ENCODE measurements at regions not wholly inside any gene's neighbourhood (a gene's known extent, or its start where the extent isn't known, plus 50 kb on each side); places are given as distances from the start of the nearest gene placed in this dataset.
"Not testable (repeated sequence)": the region's sequence is repeated elsewhere in the genome, so short reads cannot be mapped to it uniquely, and the experiment has no call there.

DNA sequence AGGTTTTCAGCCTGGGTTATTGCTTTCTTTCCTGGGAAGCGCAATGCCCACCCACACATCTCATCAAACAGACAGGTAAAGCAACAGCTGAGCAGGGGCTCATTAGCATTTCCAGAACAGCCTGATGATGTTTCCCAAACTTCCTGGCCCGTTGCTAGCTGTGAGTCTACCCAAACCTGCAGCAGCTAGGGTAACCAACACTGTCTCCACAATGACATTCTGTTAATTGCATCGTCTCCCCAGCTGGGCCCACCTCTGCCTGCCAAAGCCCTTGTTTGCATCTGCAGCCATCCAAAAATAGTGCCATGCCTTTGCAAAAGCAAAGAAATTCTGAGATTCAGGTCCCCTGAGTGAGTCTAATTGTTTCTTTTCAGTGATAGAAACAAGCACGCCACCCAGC is 273.0 kb downstream of the MED10 start:
- no peak for DNase-seq

DNA sequence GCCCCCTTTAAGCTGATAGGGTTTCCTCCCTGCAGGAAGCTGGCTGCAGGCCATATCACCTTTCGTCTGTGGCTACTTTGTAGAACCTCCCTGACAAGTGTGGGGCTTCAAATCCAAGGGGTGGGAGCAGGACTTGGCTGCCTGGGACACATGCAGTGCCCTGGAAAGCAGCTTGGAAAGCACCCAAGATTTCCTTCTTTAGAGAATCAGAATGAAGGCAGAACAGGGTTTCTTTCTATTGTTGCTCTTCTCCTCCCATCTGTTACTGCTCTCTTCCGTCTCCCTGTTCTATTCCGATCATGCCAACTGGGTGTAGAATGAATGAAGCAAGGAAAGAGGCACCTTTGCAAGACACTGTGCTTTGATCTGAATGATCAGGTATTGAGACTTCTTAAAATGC is 282.2 kb downstream of the MED10 start:
- DNase-seq, result no peak

DNA sequence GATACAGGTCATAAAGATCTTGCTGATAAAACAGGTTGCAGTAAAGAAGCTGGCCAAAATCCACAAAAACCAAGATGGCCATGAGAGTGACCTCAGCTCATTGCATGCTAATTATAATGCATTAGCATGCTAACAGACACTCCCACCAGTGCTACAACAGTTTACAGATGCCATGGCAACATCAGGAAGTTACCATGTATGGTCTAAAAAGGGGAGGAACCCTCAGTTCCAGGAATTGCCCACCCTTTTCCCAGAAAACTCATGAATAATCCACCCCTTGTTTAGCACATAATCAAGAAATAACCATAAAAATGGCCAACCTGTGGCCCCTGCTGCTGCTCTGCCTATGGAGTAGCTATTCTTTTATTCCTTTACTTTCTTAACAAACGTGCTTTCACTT is 284.2 kb downstream of the MED10 start:
- DNase-seq, result not testable (repeated sequence)

DNA sequence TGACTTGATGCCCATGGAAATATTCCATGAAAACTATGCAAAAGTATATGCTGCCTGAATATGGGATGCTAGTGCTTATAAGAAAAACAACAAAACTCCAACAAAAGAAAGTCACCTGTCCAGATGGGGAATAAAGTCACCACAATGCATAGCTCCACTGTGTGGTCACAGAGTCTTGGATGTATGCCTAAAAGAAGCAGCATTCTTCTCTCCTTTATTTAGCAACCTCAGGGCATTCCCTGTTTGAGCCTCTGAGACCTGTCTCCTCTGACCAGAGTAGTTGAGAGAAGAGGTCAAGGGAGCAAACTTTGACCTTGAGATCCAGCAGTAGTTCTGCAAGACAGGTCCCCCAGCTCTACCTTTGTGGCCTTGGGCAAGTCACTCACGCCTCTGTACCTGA is 287.5 kb downstream of the MED10 start:
- no peak for DNase-seq

DNA sequence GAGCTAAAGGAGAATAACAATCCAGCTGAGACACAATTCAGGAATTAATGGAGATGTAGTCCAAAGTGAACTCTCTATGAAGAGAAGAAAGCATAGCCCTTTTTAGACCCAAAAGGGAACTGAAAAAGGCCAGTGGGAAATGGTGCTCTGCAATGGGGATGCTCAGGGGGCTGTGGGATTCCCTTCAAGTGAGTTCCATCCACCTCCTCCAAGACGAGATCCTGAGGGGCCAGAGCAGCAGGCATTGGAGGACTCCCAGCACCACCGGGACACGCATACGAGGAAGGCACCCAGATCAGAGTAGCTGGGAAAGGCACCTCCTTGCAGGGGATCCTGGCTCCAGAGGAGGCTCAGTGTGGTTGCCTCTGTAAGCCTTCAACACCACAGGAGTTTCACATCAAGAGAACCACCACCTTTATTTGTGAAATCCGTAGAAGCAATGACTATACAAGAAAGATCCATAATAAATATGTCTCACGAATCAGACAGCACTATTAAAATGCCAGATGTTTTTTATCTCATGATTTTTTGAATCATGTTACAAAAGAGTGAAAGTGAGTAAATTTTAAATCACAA is 288.2 kb downstream of the MED10 start:
- no peak for DNase-seq

DNA sequence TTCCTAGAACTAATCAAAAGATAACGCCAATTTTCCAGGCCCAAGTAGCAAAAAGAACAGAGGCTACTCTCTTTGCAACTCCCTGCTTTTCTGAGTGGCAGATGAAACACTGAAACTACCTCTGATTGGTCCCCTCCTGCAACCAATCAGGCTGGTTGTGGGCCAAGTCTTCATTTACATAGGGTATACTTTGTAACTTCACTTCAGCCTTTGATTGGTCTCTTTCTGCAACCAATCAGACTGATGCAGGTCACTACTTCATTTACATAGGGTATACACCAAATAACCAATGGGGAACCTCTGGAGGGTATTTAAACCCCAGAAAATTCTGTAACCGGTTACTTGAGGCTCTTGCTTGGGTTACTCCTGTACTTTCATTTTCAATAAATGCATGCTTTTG is 289.6 kb downstream of the MED10 start:
- DNase-seq, result no peak

DNA sequence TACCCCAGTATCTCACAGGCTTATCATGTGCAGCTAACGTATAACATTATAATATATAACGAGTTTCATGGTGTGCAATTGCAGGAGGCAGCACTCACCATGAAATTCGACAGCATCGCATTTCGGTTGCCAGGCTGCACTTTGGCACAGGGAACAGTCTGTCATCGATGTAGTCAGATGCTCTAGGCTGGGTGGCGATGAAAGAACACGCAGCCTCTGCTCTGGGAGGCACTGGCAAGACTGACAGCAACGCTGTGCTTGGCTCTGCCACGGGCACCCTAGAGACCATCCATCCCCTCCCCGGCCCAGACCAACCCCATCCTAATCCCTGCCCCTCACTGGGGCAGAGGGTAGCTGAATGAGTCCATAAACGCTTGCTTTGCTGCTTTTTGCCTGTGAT is 290.8 kb downstream of the MED10 start:
- DNase-seq, result no peak

DNA sequence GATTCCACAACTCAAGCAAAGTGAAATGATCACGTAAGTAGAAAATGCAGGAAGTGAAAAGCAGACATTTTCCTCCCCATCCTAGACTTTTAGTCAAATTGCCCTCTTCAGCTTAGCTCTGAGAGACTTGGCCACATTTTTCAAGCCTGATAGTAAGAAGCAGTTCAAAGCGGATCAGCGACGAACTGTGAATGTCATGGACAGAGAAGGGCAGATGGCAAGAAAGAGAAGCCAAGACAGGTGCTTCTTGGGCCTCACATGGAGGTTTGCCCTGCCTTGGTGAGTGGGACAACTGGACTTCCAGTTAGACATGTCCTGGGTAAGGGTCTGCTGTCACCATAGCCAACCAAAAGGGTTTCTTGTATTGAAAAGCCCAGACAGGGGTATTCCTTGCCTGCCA is 291.5 kb downstream of the MED10 start:
- DNase-seq, result no peak

DNA sequence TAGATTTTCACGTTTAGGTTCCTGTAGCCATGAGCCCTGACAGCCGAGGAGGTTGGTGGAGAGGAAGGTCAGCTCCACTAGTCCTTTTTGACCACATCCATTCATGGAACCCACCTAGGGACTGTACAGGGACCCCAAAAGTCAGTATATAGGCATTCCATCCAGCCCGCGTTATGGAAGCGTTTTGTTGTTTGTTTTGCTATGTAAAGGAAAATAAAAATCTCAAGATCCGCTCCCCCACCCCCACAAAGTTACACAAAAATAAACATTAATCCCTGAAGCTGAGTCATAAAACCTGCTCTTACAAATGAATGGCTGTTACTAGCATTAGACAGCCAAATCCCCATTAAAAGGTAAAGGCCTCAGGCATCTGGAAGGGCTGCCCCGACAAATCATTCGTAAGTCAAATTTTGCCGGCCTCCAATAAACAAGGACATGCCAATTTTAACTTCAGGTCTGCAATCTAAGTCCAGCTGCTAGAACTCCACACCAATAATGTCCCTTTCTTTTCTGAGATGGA is 292.9 kb downstream of the MED10 start:
- DNase-seq, result no peak

DNA sequence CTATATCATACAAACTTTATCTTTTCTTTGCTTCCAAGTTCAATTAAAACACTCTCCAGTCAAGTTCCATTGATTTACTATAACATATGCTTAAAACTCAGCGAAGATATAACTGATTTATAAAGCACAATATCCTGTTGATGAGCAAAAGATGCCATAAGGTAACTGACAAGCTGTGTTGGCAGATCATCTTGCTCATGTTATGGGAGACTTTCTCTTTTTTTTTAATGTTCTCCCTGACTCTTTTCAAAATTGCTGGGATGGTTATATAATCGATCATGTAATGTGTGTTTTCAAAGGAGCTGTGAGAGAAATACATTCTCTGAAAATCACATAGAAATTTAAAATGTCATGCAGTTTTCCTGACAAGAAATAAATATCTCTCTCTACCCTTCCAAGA is 293.5 kb downstream of the MED10 start:
- no peak for DNase-seq

DNA sequence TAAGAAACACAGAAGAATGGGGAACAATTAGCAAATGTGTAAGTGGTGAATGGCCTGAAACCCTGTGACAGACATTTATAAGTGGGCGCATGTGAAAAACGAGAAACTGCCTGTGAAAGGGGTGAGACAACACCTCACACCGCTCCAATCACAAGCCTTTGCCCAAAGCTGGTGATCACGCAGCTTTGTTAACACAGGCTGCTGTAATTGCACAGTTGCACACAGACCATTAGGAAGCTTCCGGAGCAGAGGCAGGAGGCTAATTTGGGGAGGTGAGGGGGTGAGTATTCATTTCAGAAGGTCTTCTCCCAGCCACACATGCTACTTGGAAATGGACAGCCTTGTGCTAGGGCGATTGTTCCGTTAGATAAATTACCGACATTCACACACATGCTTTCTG is 294.0 kb downstream of the MED10 start:
- DNase-seq, result no peak

DNA sequence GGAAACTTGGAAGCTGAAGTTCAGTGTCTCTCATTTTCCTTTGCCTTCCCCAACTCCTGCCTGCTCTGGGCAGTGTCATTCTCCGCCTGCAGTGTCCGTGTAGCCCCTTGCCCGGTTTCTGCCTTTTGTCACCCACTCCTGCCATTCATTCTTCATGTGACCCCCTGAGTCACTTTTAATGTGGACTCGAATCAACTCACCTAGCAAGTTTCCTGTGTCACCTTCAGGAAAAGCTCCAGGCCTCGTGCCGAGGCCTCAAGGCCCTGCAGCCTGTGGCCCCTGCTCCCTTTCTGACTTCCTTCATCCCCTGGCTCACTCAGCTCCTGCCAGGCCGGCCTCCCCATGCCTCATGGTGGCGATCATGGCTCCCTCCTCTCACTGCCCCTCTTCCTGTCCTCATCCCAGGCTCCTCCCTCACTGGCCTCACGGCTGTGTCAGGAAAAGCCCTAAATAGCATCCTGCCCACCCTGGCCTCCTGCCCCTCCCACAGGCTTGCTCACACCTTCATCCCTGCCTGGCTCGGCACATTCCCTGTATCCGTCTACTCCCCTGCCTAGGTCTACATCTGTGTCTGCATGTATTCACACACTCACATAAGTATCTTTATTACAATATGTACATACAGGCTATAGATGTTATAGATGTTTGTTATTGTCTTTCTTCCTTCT is 294.9 kb downstream of the MED10 start:
- DNase-seq, result no peak

DNA sequence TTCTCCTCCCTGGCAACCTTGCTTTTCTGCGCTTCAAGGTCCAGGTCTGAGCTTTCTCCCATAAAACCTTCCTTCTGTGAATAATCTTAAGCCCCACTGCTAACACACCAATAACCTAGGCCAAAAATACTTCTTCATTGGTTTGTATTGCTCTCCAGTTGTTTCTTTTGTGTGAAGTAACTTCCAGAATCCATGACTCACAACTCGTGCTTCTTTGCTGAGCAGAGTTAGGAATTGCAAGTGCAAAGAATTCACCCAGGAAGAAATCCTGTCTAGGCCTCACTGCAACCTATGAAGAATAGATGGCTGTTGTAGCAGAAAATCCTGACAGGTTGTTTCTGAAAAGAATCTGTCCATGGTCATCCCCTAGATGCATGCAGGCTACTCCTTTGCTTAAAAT is 295.7 kb downstream of the MED10 start:
- no peak for DNase-seq

DNA sequence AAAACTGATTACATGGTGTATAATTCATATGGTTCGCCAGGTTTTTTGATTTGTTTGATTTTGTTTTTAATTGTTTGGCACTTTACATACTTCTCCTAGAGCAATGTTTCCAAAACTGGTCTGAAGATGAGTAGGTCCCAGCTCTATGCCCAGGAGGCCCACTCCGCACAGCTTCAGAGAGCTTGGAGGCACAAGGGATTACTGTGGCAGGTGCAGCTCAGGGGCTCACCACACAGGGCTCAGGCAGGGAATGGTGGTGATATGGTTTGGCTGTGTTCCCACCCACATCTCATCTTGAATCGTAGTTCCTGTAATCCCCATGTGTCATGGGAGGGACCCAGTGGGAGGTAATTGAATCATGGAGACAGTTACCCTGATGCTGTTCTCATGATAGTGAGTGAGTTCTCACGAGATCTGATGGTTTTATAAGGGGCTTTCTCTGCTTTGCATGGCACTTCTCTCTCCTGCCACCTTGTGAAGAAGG is 296.6 kb downstream of the MED10 start:
- no peak for DNase-seq

DNA sequence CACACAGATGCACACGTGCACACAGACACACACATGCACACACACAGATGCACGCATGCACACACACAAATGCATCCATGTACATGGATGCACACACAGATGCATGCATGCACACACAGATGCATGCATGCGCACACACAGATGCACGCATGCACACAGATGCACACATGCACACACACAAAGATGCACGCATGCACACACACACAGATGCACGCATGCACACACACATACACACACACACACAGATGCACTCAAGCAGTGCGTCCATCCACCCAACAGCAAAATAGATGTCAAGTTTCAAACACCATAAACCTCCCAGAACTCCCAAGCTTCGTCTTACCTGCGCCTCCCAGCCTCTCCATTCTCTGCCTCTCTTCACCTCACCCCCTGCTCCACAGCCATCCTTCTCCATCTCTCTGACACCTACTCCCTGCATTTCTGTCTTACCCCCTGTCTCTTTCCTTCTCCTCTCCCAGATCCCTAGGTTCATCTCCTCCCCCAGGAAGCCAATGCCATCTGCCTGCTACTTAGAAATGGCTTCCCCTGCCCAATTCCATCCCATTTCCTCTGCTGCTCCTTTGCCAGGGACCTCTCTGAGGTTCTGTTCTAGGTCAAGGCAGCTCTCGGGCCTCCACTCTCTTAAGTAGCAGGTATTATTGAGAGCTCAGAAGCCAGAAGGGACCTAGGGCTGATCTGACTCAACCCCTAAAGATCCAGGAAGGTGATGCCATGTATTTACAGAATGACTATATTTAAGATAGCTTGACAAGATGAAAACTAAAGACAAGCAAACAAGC is 297.2 kb downstream of the MED10 start:
- no peak for DNase-seq

DNA sequence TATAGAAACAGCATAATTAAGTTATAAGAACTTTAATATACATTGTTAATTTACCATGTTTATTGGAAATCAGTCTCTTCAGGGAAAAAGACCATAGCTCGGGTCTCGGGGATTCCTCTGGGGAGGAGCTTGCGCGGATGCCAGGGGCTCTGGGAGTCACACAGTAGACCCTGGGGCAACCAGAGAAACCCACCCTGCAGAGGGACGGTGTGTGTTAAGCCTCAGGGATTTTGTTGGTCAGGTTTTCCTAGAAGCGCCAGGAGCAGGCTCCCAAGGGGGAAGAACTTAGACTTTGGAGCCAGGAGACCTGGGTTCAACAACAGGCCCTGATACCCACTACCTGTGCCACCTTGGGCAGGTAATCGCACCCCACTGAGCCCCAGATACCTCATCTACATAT is 297.9 kb downstream of the MED10 start:
- no peak for DNase-seq

DNA sequence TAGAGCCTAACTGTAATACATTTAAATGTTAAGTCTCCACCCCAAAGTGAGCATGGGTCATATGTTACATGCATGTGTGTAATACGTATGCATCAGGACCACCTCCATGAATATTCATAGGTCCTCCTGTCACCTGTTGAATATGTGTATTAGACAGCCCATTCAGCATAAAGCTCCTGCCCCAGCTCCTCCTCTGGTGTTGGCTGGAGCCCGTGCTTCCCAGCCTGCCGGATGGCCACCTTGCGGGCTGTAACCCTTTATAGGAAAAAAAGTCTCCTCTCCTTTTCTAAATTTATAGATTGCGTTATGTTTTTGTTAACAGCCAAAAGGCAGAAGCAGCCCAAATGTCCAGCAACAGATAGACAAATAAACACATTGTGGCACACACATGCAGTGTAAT is 299.5 kb downstream of the MED10 start:
- no peak for DNase-seq

DNA sequence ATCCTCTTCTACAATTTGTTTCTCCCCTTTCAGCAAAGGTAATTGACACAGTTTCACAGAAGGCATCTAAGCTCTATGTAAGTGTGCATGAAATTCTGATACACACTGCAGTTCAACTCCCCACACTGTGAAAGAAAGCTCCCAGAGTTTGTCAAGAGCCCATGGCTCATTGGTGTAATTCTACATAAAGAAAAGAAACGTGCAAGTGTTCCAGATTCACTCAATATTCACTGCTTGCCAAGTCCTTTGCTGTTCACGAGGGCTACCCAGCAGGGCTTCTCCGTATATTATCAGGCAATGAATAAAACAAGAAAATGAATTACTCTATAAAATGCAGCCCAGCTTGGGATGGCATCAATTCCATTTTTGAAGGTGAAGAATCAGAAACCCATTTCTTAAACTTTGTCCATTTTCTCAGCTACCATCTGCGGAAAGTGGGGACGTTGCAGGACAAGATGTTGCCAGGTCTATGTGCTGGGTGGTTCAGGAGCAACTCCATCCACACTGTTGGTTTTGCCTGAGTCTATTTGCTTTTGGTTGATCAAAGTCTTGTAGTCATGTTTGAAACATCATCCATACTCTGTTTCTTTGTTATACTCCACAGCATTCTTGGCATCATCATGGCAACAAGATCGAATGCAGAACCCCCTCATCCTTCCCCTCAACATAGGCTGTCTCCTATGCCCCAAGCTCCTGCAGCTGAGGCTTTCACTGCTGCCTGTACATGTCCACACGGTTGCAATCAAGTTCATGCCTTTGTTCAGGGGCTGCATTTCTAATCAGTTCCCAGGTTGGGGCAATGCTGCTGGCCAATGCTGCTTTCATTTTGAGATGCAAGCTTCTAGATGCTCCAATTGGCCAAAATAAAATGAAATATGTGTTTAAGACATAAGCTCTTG is 301.8 kb downstream of the MED10 start:
- no peak for DNase-seq

DNA sequence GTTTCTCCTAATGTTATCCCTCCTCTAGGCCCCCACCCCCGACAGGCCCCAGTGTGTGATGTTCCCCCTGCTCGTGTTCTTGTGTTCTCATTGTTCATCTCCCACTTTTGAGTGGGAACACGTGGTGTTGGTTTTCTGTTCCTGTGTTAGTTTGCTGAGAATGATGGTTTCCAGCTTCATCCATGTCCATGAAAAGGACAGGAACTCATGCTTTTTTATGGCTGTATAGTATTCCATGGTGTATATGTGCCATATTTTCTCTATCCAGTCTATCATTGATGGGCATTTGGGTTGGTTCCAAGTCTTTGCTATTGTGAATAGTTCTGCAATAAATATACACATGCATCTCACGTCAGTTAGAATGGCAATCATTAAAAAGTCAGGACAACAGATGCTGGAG is 305.9 kb downstream of the MED10 start:
- not testable (repeated sequence) for DNase-seq

DNA sequence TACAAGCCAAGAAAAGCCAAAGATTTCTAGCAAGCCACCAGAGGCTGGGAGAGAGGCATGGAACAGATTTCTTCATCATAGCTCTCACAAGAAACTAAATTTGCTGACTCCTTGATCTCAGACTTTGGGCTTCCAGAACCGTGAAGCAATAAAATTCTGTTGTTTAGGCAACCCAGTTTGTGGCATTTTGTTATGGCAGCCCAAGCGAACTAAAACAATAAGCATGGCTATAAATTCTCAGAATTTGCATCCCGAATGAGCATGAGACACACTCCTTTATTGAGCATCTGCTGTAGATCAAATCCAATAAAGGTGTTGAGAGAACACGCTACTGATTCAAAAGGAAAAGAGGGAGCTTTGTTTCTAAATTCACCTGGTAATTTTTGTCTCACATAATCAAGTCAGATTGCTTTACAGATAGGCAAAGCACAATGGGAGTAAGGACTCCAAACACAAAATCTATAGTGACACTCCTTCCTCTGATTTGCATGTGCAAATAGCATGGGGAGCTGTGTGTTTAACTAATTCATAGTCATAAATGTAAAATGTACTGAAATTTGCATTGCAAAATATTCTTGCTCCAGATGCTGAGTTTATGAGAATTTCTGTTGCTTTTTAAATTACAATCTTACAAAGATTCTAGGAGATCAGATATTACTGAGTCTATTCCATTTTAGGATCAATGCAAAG is 308.7 kb downstream of the MED10 start:
- no peak for DNase-seq

DNA sequence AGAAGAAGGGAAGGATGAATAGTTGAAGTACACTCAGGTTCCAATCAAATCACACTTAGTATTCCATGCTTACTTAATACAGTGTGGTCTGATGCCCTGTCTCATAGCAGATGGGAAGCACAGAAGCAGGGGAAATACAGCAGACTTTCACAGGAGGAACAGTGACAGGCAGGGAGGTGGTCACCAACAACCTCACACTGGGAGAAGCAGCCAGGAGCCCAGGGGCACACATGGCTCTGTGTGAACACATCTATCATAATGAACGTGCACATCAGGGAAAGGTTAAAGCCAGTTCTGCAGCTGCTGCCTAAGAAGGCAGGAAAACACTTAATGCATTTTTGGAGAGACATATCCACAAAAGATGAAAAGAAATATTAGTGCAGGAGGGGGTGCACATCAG is 312.3 kb downstream of the MED10 start:
- no peak for DNase-seq

DNA sequence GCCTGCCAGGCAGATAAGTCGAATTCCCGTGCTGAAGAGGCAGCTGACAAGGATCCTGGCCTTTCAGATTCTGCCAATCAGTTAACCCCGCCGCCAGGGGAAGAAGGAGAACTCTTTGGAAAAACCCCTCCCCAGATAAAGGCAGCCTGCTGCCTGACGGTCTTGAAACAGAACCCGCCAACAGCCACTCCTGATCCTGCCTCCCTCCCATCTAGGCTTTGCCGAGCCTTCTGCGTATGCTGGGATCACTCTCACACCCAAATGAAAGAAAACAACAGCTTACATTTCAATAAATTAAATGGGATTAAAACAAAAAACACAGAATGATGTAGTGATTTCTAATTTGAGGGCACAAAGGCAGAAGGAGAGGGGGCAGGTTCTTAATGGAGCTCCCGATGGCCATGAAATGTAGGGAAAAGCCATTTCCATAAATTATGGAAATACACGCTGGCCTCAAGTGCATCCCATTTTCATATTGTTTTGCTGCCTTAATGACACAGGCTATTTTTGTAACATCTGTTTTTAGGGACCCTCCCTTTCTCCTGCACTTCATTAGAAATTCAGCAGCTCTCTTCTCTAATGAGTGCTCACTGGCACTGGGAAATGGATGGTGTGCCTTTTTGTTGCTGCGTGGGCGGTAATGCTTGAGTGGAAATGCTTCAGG is 319.1 kb downstream of the MED10 start:
- no peak for DNase-seq

Data from activated CD4-positive, alpha-beta T cell treated with anti-CD3 and anti-CD28 coated beads, Interleukin-2, amount 50 U/mL, for 1 hour (primary cell).